Endothelial cell of umbilical vein (primary cell): ENCODE measurements at regions not wholly inside any gene's neighbourhood (a gene's known extent, or its start where the extent isn't known, plus 50 kb on each side); places are given as distances from the start of the nearest gene placed in this dataset.

Experiments
- BruUV-seq: library from RNA; stranded (reverse); fragments of 400-500 nt; replicated peaks from 2 replicates; lab custom pipeline; 2021; lab: Mats Ljungman, UMichigan
- CTCF ChIA-PET: fragments of 300-600, 350-600 bp; sonication (Branson Sonifier 250); formaldehyde crosslinking; loops from one replicate; lab custom pipeline; 2021; ENCODE audit warnings: antibody characterized with exemption, inconsistent platforms; lab: Charles Lee
- POLR2A ChIA-PET: fragments of 300-600, 350-600 bp; sonication (Branson Sonifier 250); formaldehyde crosslinking; loops from one replicate; lab custom pipeline; 2021; ENCODE audit warnings: antibody characterized with exemption, inconsistent platforms; lab: Charles Lee
- DNase-seq: peaks from one replicate; pipeline ENCODE4 v3.0.0-alpha.2; 2011; ENCODE audit warnings: low read depth, low spot score
- FAIRE-seq: peaks from 2 replicates; lab custom pipeline; 2011; peaks lifted over from hg19 to GRCh38; lab: Jason Lieb, UNC
- H2AFZ ChIP-seq: 2 replicates; pipeline ENCODE4 v1.6.0; 2012; ENCODE audit warnings: low read depth, low read length, control low read depth, inconsistent platforms
- H3K27ac ChIP-seq: 2 replicates; pipeline ENCODE4 v1.5.1; 2011; ENCODE audit warnings: low read depth, mild to moderate bottlenecking, control low read depth, low read length, moderate library complexity; ENCODE audit not compliant: insufficient read depth
- H3K27me3 ChIP-seq, 2 experiments: 2 replicates each; pipeline versions ENCODE4 v1.6.0 to v1.6.1; 2011; ENCODE audit warnings: low read length in 2 of 2, mixed read lengths in 1 of 2; ENCODE audit not compliant: control insufficient read depth in 2 of 2, insufficient read depth in 2 of 2
- H3K36me3 ChIP-seq, 2 experiments: 2 replicates in 1 of 2; 3 replicates in 1 of 2; pipeline ENCODE4 v1.5.1; 2011; ENCODE audit warnings: low read length in 2 of 2, mild to moderate bottlenecking in 1 of 2, moderate library complexity in 1 of 2; ENCODE audit not compliant: control insufficient read depth in 2 of 2, insufficient read depth in 2 of 2; ENCODE audit errors: extremely low read depth in 1 of 2
- H3K4me1 ChIP-seq: 3 replicates; pipeline ENCODE4 v1.5.1; 2011; ENCODE audit warnings: mild to moderate bottlenecking, low read length; ENCODE audit not compliant: control insufficient read depth, insufficient read depth; ENCODE audit errors: extremely low read depth
- H3K4me2 ChIP-seq: 2 replicates; pipeline ENCODE4 v1.6.1; 2011; ENCODE audit warnings: low read length, control low read depth, mixed read lengths; ENCODE audit not compliant: insufficient read depth
- H3K4me3 ChIP-seq, 3 experiments: fragments of 200-600 bp in 1 of 3; sonication (generic), shearing (Covaris generic) in 1 of 3; replicated peaks in 1 of 3; 2 replicates each; pipeline ENCODE4 v1.5.1; 2011 to 2016; ENCODE audit warnings: control low read depth in 3 of 3, low read length in 3 of 3, mild to moderate bottlenecking in 2 of 3, inconsistent platforms in 1 of 3, low read depth in 1 of 3, moderate library complexity in 1 of 3; ENCODE audit not compliant: insufficient read depth in 1 of 3
- H3K79me2 ChIP-seq: 2 replicates; pipeline ENCODE4 v1.6.0; 2012; ENCODE audit warnings: low read length, inconsistent platforms; ENCODE audit not compliant: control insufficient read depth, insufficient read depth
- H3K9ac ChIP-seq: replicated peaks from 2 replicates; pipeline ENCODE3; 2011; ENCODE audit warnings: low read length, control low read depth; ENCODE audit not compliant: insufficient read depth; ENCODE audit errors: extremely low read depth
- H3K9me1 ChIP-seq: replicated peaks from 3 replicates; pipeline ENCODE4 v1.6.0; 2011; ENCODE audit warnings: mild to moderate bottlenecking, low read length; ENCODE audit not compliant: control insufficient read depth, insufficient read depth; ENCODE audit errors: extremely low read depth
- H3K9me3 ChIP-seq: replicated peaks from 2 replicates; pipeline ENCODE4 v1.5.1; 2012; ENCODE audit warnings: low read length, inconsistent platforms; ENCODE audit not compliant: control insufficient read depth, insufficient read depth
- H4K20me1 ChIP-seq: replicated peaks from 2 replicates; pipeline ENCODE3; 2011; ENCODE audit warnings: mild to moderate bottlenecking, low read length; ENCODE audit not compliant: control insufficient read depth, insufficient read depth; ENCODE audit errors: extremely low read depth
- CTCF ChIP-seq, 2 donors: IDR thresholded peaks; 1 replicate in 1 of 2; 2 replicates in 1 of 2; pipeline ENCODE4 v1.5.1; 2011; ENCODE audit warnings: low read length in 2 of 2, mild to moderate bottlenecking in 2 of 2, moderate library complexity in 2 of 2, control low read depth in 1 of 2, inconsistent platforms in 1 of 2, low read depth in 1 of 2; ENCODE audit not compliant: insufficient read depth in 1 of 2; ENCODE audit errors: extremely low read depth in 1 of 2
- EZH2 ChIP-seq: IDR thresholded peaks from 2 replicates; pipeline ENCODE4 v1.6.1; 2012; ENCODE audit warnings: borderline replicate concordance, low read depth, mild to moderate bottlenecking, moderate library complexity, low read length, inconsistent platforms; ENCODE audit not compliant: severe bottlenecking
- FOS ChIP-seq: IDR thresholded peaks from 2 replicates; pipeline ENCODE4 v1.6.1; 2011; ENCODE audit warnings: mild to moderate bottlenecking, low read length, moderate library complexity, borderline replicate concordance; ENCODE audit not compliant: insufficient read depth
- GATA2 ChIP-seq: IDR thresholded peaks from 2 replicates; pipeline ENCODE4 v1.7.0; 2011; ENCODE audit warnings: low read depth, mild to moderate bottlenecking, moderate library complexity, mixed read lengths, low read length; ENCODE audit not compliant: insufficient read length, insufficient read depth
- JUN ChIP-seq: IDR thresholded peaks from 2 replicates; pipeline ENCODE4 v1.6.1; 2011; ENCODE audit warnings: borderline replicate concordance, low read depth; ENCODE audit not compliant: insufficient read length, insufficient read depth
- MAX ChIP-seq: IDR thresholded peaks from 2 replicates; pipeline ENCODE4 v1.6.1; 2011; ENCODE audit not compliant: insufficient read depth, insufficient read length
- MYC ChIP-seq: IDR thresholded peaks from one replicate; pipeline ENCODE4 v1.6.1; 2011; ENCODE audit warnings: mild to moderate bottlenecking, low read depth, low read length
- POLR2A ChIP-seq: IDR thresholded peaks from 2 replicates; pipeline ENCODE4 v1.6.1; 2012; ENCODE audit warnings: low read depth, mild to moderate bottlenecking, control low read depth, low read length
- POLR2AphosphoS5 ChIP-seq: IDR thresholded peaks from 2 replicates; pipeline ENCODE4 v1.6.1; 2012; ENCODE audit warnings: low read depth, mild to moderate bottlenecking, control low read depth, low read length, moderate library complexity; ENCODE audit not compliant: insufficient read depth
- dilution Hi-C: fragments of 300-500 bp; cut with MboI; formaldehyde crosslinking; loops from one replicate; pipeline ENCODE4 v1.15.0; 2019; ENCODE audit warnings: low sequenced_read_pairs; ENCODE audit not compliant: extremely low pct_ligation_motif_present
- intact Hi-C: fragments of 100-400 bp; cut with micrococcal nuclease; formaldehyde crosslinking; loops from one replicate; pipeline ENCODE4 v1.10.0; 2022

GRCh38 chr4:31194823-31195222, 474.7 kb downstream of the PCDH7 start:
- H3K4me1 ChIP-seq: no peaks in the 10 kb centered on the region
- H2AFZ ChIP-seq: no peak overlapping the region
- no peaks in the 10 kb centered on the region for H3K9me1 ChIP-seq
- intact Hi-C loops (no loop called here), dilution Hi-C loops (no loop called here)
- DNase-seq (peak; percentile 85), FAIRE-seq (no peak)
- no peak overlapping the region for H3K9ac ChIP-seq
- no peaks in the 10 kb centered on the region for H3K79me2 ChIP-seq
- H3K9me3 ChIP-seq: no peaks in the 10 kb centered on the region
- CTCF ChIA-PET: no interaction called here
- no peak overlapping the region for H3K27ac ChIP-seq
- POLR2A ChIA-PET: no interaction called here
- H3K4me3 ChIP-seq: no peak overlapping the region
- H3K4me2 ChIP-seq: no peak overlapping the region
- no peaks in the 10 kb centered on the region for H3K27me3 ChIP-seq
- TF ChIP-seq FOS: no peak
- no peak for TF ChIP-seq CTCF (IDR thresholded peaks at IDR 0.05; ENCODE audit: extremely low read depth in 1 of 2, insufficient read depth in 1 of 2, low read depth in 1 of 2, low read length in 2 of 2)
- TF ChIP-seq JUN: no peak
- no peak for TF ChIP-seq POLR2A
- no peak for TF ChIP-seq EZH2
- no peak for TF ChIP-seq MAX
- H4K20me1 ChIP-seq: no peaks in the 10 kb centered on the region
- BruUV-seq: no TSS peak
- H3K36me3 ChIP-seq: no peaks in the 10 kb centered on the region

GRCh38 chr4:31199644-31200043, 479.5 kb downstream of the PCDH7 start:
- H3K4me2 ChIP-seq: no peak overlapping the region
- H3K4me3 ChIP-seq: no peak overlapping the region
- dilution Hi-C loops: no loop called here
- no peaks in the 10 kb centered on the region for H3K79me2 ChIP-seq
- intact Hi-C loops: no loop called here
- CTCF ChIA-PET: no interaction called here
- POLR2A ChIA-PET: no interaction called here
- no peaks in the 10 kb centered on the region for H4K20me1 ChIP-seq
- H3K36me3 ChIP-seq: no peaks in the 10 kb centered on the region
- FAIRE-seq (no peak), DNase-seq (no peak)
- H3K9me3 ChIP-seq: no peaks in the 10 kb centered on the region
- TF ChIP-seq MAX (no peak), EZH2 (no peak), FOS (no peak), CTCF (IDR thresholded peaks at IDR 0.05; ENCODE audit: extremely low read depth in 1 of 2, insufficient read depth in 1 of 2, low read depth in 1 of 2, low read length in 2 of 2) (no peak), GATA2 (no peak), POLR2A (no peak), JUN (no peak), POLR2AphosphoS5 (no peak), MYC (no peak)
- BruUV-seq: no TSS peak
- H2AFZ ChIP-seq: no peak overlapping the region
- H3K9me1 ChIP-seq: no peaks in the 10 kb centered on the region
- no peak overlapping the region for H3K27ac ChIP-seq
- no peak overlapping the region for H3K9ac ChIP-seq
- H3K4me1 ChIP-seq: no peaks in the 10 kb centered on the region
- no peaks in the 10 kb centered on the region for H3K27me3 ChIP-seq
